Left renal cortex interstitium (tissue), 4 donors: ENCODE measurements at regions not wholly inside any gene's neighbourhood (a gene's known extent, or its start where the extent isn't known, plus 50 kb on each side); places are given as distances from the start of the nearest gene placed in this dataset.

Experiments used
- DNase-seq, 4 donors: peaks; one replicate each; pipeline ENCODE4 v3.0.0-alpha.2; 2013; ENCODE audit warnings: low read depth in 4 of 4, low spot score in 2 of 4, missing footprints in 1 of 4

GRCh38 chr11:81913793-81914192, 819.9 kb downstream of the FAM181B start:
- DNase-seq, result no peak

- DNase-seq, result no peak
These were observed 825.7 kb downstream of the FAM181B start for GRCh38 chr11:81907996-81908395.

GRCh38 chr11:81899156-81899555, 834.5 kb downstream of the FAM181B start:
- DNase-seq, result no peak

DNA sequence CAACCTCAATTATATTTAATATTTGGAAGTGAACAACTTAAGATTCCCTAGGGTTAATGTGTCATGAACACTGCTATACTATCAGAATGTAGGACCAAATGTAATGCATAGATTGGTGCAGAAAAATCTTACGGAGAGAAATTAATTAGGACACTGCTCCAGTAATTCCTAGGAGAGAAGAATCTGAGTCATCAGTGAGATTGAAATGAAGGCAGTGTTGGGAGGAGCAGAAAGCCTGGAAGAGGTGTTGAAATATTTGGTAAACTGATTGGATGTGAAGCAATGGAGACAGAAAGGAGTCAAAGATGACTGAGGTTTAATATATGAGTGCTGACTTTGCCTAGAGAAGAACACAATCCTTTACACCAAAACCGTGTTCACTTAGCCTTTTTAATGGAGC, 836.0 kb downstream of the FAM181B start:
- no peak for DNase-seq

DNA sequence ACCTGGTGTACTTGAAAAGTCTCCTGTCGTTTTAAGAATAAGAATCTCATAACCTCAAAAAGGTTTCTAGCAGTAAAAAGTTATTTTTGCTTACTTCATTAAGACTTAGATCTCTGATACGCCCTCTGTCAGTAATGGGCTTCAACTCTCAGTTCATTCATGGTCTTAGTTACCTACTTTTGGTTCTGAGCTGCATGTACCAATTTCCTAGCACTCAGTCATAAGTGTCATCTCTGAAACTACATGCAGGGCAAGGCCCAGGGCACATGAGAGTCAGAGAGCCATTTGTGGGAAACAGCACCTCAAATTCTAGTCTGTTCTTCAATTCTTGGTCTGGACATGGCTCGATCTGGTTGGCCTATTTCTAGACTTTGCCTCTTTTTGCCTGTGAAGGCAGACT, 838.4 kb downstream of the FAM181B start:
- no peak for DNase-seq

DNA sequence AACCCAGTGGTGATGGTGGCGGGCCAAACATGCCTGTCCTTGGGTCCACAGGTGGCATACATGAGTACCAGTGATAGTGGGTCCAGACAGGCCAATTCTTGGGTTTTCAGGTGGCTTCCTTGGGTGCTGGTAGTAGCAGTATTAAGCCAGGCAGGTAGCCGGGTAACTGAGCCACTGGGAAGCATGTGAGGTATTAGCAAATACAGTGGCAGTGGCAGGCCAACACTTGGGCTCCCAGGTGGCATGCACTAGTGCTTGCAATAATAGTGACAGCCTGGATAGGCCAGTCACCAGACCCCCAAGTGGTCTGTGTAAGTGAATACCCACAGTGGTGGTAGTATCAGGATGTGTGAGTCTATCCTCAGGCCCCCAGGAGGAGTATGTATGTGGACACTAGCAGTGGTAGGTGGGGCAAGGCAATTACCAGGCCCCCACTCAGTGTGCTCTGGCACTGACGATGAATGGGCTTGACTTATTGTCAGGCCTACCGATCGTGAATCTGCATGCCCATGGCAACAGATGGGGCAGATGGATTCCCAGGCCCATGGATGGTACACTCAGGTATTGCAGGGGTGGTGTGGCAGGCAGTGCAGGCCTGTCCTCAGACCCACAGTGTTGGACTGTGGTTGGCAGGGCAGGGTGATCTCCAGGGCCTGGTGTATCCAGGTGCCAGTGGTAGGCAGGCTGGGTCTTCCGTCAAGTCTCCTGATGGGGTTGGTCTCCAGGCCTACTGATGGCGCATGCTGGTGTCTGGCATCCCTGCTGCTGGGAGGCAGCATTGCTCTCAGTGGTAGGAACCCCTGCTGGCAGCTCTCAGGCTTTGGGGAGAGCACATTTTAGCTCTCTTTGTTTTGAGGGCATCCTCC, 840.7 kb downstream of the FAM181B start:
- DNase-seq, result no peak

GRCh38 chr11:81888391-81888790, 845.3 kb downstream of the FAM181B start:
- DNase-seq, result no peak

DNA sequence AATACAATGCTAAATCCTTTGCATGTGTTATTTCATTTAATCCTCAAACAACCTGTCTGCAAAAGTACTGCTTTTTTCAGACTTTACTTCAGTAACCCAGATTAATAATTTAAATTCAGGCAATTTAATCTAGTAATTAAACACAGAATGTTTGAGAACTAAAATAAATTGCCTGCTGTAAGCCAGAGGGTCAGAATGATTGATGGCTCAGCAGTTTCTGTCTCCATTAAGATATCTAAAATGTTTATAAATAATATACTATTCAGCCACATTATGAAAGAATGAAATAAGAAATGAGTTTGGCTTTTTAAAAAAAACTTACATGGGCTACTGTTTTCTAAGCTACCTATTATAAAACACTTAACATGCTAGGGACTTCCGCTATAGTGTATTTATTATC, 846.0 kb downstream of the FAM181B start:
- DNase-seq, result no peak

- no peak for DNase-seq
These were observed 847.1 kb downstream of the FAM181B start for GRCh38 chr11:81886406-81887075.

- DNase-seq, result no peak
These were observed 859.0 kb downstream of the FAM181B start for GRCh38 chr11:81874635-81875034.

DNA sequence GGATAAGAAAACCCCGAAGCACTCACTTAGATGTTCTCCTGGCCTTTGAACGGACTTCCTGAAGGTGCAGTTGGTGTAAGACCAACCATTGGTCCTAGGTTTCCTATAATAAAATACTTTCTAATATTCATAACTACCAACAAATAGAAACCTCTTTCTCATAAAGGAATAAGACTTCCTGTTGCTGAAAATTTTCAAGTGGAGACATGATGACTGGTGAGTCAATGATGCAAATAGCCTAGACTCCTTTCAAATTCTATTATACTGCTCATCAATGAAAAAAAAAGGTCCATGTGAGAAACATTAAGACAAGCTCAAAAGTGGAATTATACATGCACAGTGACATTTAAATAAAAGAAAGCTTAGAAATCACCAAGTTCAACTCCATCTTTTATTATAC, 862.8 kb downstream of the FAM181B start:
- DNase-seq, result no peak

GRCh38 chr11:81870066-81870412, 863.6 kb downstream of the FAM181B start:
- DNase-seq, result no peak

DNA sequence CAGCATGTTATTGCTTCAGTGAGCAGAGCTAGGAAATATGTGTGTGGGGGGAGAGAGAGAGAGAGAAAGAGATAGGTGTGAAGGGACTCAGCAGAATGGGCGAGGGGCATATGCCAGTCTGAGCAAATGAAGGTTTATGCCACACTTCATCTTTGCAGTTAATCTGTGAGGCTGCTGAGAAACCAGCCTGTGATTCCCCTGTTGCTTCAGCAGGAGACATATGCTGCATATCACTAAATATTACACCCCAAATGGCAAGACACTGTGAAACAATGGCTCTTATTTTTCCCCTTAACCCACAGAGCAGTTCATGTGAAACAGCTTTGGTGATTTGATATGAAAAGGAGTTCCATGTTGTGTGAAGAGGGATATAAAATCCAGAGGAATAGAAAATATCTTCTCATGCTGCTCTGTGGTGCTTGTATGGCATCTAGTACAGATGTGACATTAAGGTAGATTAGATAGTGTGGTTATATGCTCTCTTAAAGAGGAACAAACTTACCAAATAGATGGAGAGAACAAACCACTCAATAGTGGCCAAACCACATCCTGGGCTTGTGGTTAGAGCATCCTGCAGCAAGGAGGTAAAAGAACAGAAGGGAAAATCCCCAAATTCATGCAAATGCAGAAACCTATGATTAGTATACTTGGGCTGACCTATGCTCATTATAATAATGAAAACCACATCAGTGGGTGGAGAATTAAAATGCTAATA, 864.2 kb downstream of the FAM181B start:
- no peak for DNase-seq

GRCh38 chr11:81866896-81867295, 866.8 kb downstream of the FAM181B start:
- DNase-seq, result no peak

DNA sequence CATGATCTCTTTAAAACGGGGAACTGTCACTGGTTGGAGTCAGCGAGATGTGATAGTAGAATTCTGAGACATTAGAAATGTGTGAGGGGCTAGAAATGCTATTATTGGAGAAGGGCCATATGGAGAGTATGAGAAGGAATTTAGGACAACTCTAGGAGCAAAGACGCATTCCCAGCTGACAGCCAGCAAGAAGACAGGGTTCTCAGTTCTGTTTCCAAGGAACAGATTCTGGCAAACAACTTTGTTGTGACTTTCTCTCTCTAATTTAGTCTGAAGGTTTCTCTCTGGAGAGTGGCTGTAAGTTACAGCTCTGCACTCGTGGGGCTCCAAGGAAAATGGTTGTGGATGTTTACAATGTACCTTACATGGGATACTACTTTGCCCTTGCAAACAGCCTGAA, 876.3 kb downstream of the FAM181B start:
- no peak for DNase-seq

GRCh38 chr11:81853791-81854190, 879.9 kb downstream of the FAM181B start:
- no peak for DNase-seq

DNA sequence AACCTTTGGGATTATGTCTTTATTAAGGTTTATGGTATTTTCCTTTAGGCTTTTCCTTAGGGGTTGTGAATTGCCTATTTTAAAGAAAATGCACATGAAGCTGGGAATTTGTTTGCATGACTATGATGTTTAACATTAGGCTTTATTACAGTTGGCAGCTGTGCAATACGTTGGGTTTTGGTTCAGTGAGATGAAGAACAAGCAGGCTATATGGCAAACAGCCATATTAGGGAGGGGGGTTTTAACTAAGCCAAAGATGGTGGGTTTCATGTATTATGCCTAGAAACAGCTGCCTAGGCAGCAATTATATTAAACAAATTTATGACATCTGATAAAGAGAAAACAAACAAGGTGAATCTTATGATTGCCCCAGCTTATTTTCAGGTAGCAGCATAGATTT, 880.8 kb downstream of the FAM181B start:
- DNase-seq, result no peak

DNA sequence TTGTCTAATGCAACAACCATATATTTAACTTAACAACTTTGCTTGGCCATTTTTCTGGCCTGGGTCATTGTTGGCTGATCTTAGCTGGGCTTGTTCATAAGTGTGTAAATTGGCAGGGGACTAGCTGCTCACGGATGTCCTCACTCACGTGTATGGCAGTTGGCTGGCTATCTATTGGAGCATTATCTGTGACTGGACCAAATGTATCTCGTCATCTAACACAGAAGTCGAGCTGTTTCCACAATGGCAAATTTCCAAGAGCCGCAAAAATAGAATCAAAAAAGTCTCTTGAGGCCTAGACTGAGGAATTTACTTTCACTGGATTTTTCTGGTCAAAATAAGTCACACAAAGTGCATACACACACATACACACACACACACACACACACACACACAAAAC, 893.3 kb downstream of the FAM181B start:
- DNase-seq, result peak in 1 of 4 donors; percentile 49

- no peak for DNase-seq
These were observed 893.7 kb downstream of the FAM181B start for GRCh38 chr11:81839976-81840375.

GRCh38 chr11:81839016-81839415, 894.6 kb downstream of the FAM181B start:
- DNase-seq, result no peak

GRCh38 chr11:81829976-81830375, 903.7 kb downstream of the FAM181B start:
- DNase-seq, result no peak

GRCh38 chr11:81825346-81825745, 908.3 kb downstream of the FAM181B start:
- no peak for DNase-seq
